MM.1S (cell line): ENCODE measurements at regions not wholly inside any gene's neighbourhood (a gene's known extent, or its start where the extent isn't known, plus 50 kb on each side); places are given as distances from the start of the nearest gene placed in this dataset.

Experiments
- DNase-seq: peaks from one replicate; pipeline ENCODE4 v3.0.0-alpha.2; 2015
- H2AFZ ChIP-seq: fragments of 300-600 bp; sonication (generic); 2 replicates; pipeline ENCODE4 v1.6.0; 2016; ENCODE audit warnings: antibody characterized with exemption, low read length
- H3F3A ChIP-seq: fragments of 300-600 bp; sonication (generic); 2 replicates; pipeline ENCODE4 v1.6.1; 2016; ENCODE audit warnings: mild to moderate bottlenecking, antibody characterized with exemption, low read length, moderate library complexity, mixed read lengths; ENCODE audit not compliant: insufficient read depth
- H3K27ac ChIP-seq: fragments of 300-600 bp; sonication (generic); 2 replicates; pipeline ENCODE4 v1.5.1; 2016; ENCODE audit warnings: mild to moderate bottlenecking, low read length
- H3K27me3 ChIP-seq: fragments of 300-600 bp; sonication (generic); replicated peaks from 2 replicates; pipeline ENCODE4 v1.6.0; 2016; ENCODE audit warnings: low read length; ENCODE audit not compliant: insufficient read depth
- H3K36me3 ChIP-seq: fragments of 300-600 bp; sonication (generic); replicated peaks from 2 replicates; pipeline ENCODE4 v1.6.1; 2016; ENCODE audit warnings: mild to moderate bottlenecking, low read length, mixed read lengths; ENCODE audit not compliant: insufficient read depth
- H3K4me1 ChIP-seq: fragments of 300-600 bp; sonication (generic); 2 replicates; pipeline ENCODE4 v1.6.1; 2016; ENCODE audit warnings: low read length, mixed read lengths
- H3K4me2 ChIP-seq: fragments of 300-600 bp; sonication (generic); 2 replicates; pipeline ENCODE4 v1.6.0; 2016; ENCODE audit warnings: low read depth, low read length
- H3K4me3 ChIP-seq: fragments of 300-600 bp; sonication (generic); 2 replicates; pipeline ENCODE4 v1.5.1; 2016; ENCODE audit warnings: low read length, mixed read lengths
- H3K79me2 ChIP-seq: fragments of 300-600 bp; sonication (generic); 2 replicates; pipeline ENCODE4 v1.6.1; 2016; ENCODE audit warnings: mixed run types, low read length, mixed read lengths
- H3K9ac ChIP-seq: fragments of 300-600 bp; sonication (generic); 2 replicates; pipeline ENCODE4 v1.6.1; 2016; ENCODE audit warnings: low read length, mixed read lengths
- H3K9me2 ChIP-seq: fragments of 300-600 bp; sonication (generic); replicated peaks from 2 replicates; pipeline ENCODE4 v1.6.1; 2016; ENCODE audit warnings: mild to moderate bottlenecking, low read length, mixed read lengths; ENCODE audit not compliant: insufficient read depth
- H3K9me3 ChIP-seq: fragments of 300-600 bp; sonication (generic); replicated peaks from 2 replicates; pipeline ENCODE4 v1.6.1; 2016; ENCODE audit warnings: mild to moderate bottlenecking, low read length, mixed read lengths; ENCODE audit not compliant: insufficient read depth
- H4K20me1 ChIP-seq: fragments of 300-600 bp; sonication (generic); 2 replicates; pipeline ENCODE4 v1.6.1; 2016; ENCODE audit warnings: mild to moderate bottlenecking, low read length, moderate library complexity, mixed read lengths; ENCODE audit not compliant: insufficient read depth
- EZH2 ChIP-seq: fragments of 300-600 bp; sonication (generic); optimal IDR thresholded peaks from 2 replicates; pipeline ENCODE3; 2017; ENCODE audit warnings: low read depth, mild to moderate bottlenecking, antibody characterized with exemption, low read length, mixed read lengths
- EZH2phosphoT487 ChIP-seq: fragments of 300-600 bp; sonication (generic); IDR thresholded peaks from 2 replicates; pipeline ENCODE4 v1.6.1; 2018; ENCODE audit warnings: antibody characterized with exemption, low read length
- TF ChIP-seq, protein P1 (sequence below): fragments of 300-600 bp; sonication (generic); IDR thresholded peaks from 2 replicates; pipeline ENCODE4 v1.5.1; 2016; ENCODE audit warnings: antibody characterized with exemption, low read length, mixed read lengths

DNA sequence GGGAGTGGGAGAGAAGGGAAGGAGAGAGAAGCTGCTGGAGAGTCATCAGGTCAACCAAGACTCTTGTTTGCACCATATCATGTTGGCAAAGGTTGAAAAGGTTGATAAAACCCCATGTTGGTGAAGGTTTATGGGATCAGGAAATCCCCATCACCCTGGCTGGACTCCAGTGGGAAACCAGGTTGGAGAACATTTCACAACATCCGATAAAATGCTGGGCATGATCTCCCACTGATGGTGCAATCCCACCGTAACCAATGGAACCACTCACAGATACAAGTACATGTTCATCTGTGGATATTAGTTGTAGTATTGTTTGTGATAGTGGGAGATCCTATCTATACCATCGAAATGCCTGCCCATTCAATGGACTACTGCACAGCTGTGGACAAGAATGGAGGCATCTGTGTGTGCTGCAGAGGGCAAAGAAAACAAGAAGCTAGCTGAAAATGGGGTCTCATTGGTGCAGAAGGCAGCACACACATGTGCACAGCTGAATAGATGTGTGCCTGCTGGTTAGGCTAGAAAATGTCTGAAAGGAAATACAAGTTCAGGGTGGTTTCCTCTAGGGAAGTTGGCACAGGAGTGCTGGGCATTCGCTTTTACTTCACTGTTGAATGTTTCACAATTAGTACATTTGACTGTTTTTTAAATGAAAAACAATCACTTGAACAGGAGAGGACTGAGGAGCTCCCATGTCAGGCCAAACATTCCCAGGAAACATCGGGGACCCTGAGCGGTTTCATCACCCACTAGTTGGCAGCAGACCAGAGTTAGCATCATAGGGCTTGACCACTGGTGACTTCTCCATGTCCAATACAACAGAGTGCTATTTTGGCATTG is 80.4 kb upstream of the MGMT start:
- Histone ChIP-seq H3K9me2 (no peaks in the 10 kb centered on the region), H3K27ac (no peak overlapping the region), H3K9me3 (no peaks in the 10 kb centered on the region), H3K36me3 (no peaks in the 10 kb centered on the region), H3K79me2 (no peaks in the 10 kb centered on the region), H3K4me3 (no peak overlapping the region), H2AFZ (no peak overlapping the region), H4K20me1 (no peaks in the 10 kb centered on the region), H3K4me1 (no peaks in the 10 kb centered on the region), H3F3A (no peaks in the 10 kb centered on the region), H3K4me2 (no peak overlapping the region), H3K27me3 (no peaks in the 10 kb centered on the region), H3K9ac (no peak overlapping the region)
- TF ChIP-seq, protein P1, sequence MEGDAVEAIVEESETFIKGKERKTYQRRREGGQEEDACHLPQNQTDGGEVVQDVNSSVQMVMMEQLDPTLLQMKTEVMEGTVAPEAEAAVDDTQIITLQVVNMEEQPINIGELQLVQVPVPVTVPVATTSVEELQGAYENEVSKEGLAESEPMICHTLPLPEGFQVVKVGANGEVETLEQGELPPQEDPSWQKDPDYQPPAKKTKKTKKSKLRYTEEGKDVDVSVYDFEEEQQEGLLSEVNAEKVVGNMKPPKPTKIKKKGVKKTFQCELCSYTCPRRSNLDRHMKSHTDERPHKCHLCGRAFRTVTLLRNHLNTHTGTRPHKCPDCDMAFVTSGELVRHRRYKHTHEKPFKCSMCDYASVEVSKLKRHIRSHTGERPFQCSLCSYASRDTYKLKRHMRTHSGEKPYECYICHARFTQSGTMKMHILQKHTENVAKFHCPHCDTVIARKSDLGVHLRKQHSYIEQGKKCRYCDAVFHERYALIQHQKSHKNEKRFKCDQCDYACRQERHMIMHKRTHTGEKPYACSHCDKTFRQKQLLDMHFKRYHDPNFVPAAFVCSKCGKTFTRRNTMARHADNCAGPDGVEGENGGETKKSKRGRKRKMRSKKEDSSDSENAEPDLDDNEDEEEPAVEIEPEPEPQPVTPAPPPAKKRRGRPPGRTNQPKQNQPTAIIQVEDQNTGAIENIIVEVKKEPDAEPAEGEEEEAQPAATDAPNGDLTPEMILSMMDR: no peak
- no peak for TF ChIP-seq EZH2
- TF ChIP-seq EZH2phosphoT487: no peak
- DNase-seq: no peak

DNA sequence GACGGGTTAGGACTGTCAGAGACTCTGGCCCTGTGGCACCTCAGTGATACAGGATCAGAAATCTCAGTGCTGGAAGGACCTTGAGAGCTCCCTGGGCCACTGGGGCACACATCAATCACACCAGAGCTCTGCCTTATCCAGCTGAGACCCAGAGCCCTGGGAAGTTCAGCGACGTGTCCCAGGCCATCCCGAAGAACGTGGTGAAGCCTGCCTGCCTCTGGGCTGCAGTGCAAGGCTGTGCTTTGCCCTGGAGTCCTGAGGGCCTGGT is 79.8 kb upstream of the MGMT start:
- no peak for DNase-seq
- H3K9ac ChIP-seq: no peak overlapping the region
- no peaks in the 10 kb centered on the region for H3K79me2 ChIP-seq
- no peak overlapping the region for H2AFZ ChIP-seq
- H3K36me3 ChIP-seq: no peaks in the 10 kb centered on the region
- H3K4me2 ChIP-seq: no peak overlapping the region
- no peaks in the 10 kb centered on the region for H3K9me2 ChIP-seq
- H3K4me3 ChIP-seq: no peak overlapping the region
- H3K9me3 ChIP-seq: no peaks in the 10 kb centered on the region
- H3K27me3 ChIP-seq: no peaks in the 10 kb centered on the region
- H3K27ac ChIP-seq: no peak overlapping the region
- no peaks in the 10 kb centered on the region for H3K4me1 ChIP-seq
- H4K20me1 ChIP-seq: no peaks in the 10 kb centered on the region
- TF ChIP-seq, protein P1: no peak
- TF ChIP-seq EZH2phosphoT487: no peak
- no peak for TF ChIP-seq EZH2
- H3F3A ChIP-seq: no peaks in the 10 kb centered on the region

DNA sequence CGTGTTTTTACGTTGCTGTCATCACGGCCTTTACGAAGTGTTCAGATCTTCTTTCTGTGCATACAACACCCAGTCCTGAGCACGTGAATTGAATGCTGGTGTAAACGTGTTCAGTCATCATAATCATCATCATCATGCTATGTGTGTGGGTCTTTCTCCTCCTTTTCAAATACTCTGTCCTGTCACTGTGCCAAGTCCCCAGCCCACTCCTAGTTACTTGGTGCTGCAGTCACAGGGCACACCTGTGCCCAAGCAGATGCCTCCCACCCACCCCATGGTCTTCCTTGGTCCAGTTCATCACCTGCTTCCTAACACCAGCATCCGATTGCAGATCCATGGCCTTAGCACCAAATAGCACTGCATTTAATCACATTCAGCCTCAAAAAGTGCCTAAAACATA is 78.6 kb upstream of the MGMT start:
- Histone ChIP-seq H4K20me1 (no peaks in the 10 kb centered on the region), H2AFZ (no peak overlapping the region), H3K4me1 (no peaks in the 10 kb centered on the region), H3K9me2 (no peaks in the 10 kb centered on the region), H3K9ac (no peak overlapping the region), H3K4me3 (no peak overlapping the region), H3F3A (no peaks in the 10 kb centered on the region), H3K9me3 (no peaks in the 10 kb centered on the region), H3K27ac (no peak overlapping the region), H3K79me2 (no peaks in the 10 kb centered on the region), H3K27me3 (no peaks in the 10 kb centered on the region), H3K36me3 (no peaks in the 10 kb centered on the region), H3K4me2 (no peak overlapping the region)
- TF ChIP-seq, protein P1: no peak
- DNase-seq: no peak
